ENCODE measurements at regions not wholly inside any gene's neighbourhood (a gene's known extent, or its start where the extent isn't known, plus 50 kb on each side); places are given as distances from the start of the nearest gene placed in this dataset.

DNA sequence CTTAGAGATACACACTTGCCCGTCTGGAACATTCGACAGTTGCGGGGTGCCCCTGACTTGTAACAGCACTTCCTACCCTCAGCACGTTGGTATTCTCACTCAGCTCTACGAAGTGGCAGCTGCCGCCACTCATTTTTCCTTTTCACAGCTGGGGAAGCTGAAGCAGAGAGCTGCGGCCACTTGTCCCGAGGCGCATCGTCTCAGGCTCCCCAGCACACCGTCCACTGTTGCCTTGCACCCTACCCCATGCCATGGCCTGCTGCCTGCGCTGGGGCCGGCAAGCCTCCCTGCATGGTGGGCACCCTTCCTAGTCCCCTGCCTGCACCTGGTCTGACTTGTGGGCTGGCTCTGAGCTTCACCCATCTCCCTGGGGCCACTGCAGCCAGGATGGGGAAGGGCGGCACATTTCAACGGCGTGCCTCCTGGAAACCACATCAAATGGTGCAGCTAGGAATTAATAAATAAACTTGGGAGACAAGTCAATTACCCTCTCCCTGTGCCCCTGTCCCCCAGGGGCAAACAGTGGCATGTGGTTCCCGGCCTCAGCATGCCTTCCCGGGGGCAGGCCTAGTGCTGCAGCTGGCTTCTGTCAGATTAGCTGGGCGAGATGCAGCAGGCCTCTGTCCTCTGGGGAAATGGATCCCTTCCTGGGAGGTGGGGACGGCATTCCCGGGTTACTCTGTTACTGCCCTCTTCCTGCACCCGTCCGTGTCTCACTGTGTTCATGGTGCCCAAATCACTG is 64.7 kb upstream of the HAAO start:
- no peak for TF ChIP-seq CTCF (IDR thresholded peaks at IDR 0.05)
- H3K27ac Mint-ChIP-seq (ENCODE audit: unreplicated experiment): no peak overlapping the region
- H3K27me3 Mint-ChIP-seq (ENCODE audit: low read depth): no peaks in the 10 kb centered on the region
- peaks cover 5% of the 10 kb centered on the region for H3K9me3 Mint-ChIP-seq (ENCODE audit: low read depth)
- no peak for DNase-seq (ENCODE audit: low spot score)
- H3K36me3 Mint-ChIP-seq (ENCODE audit: low read depth): peaks cover 4% of the 10 kb centered on the region
- no peak overlapping the region for H3K4me3 Mint-ChIP-seq (ENCODE audit: unreplicated experiment)
- peaks cover 22% of the 10 kb centered on the region for H3K4me1 Mint-ChIP-seq (ENCODE audit: low read depth)

DNA sequence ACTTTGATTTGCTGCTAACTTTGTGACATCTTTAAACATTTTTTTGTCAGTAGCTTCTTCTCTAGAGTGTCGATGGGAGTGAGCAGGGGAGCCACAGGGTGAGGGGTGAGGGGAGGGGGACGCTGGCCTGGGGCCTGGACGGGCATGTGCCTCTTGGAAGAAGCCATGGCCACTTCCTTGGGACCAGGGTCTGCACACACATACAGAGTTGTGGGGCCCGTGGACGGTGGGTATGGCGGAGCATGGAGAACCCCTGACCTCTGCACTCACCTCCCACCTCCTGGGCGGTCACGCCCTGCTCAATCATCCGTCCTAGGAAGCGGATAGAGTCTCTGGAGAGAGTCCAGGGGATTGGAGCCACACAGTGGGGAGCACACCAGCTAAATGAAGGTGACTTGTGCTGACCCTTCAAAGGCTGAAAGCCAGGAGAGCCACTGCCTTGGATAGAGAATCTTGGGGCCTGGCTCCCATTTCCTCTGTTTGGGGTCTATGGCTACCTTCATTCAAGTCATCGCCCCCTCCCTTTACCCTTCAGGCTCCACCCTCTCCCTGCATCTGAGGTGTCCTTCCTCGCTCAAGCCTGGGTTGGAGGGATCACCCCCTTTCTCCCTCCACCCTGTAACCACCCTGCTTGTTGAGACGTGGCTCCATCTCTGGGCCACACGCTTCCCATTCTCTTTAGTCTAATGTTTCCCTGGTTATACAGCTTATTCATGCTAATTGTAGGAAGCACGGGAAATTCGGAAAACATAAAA is 63.9 kb upstream of the HAAO start:
- Mint-ChIP-seq H3K27ac (ENCODE audit: unreplicated experiment) (no peak overlapping the region), H3K9me3 (ENCODE audit: low read depth) (peaks cover 5% of the 10 kb centered on the region), H3K4me3 (ENCODE audit: unreplicated experiment) (no peak overlapping the region), H3K27me3 (ENCODE audit: low read depth) (no peaks in the 10 kb centered on the region), H3K36me3 (ENCODE audit: low read depth) (peaks cover 4% of the 10 kb centered on the region), H3K4me1 (ENCODE audit: low read depth) (peaks cover 22% of the 10 kb centered on the region)
- DNase-seq (ENCODE audit: low spot score): no peak
- no peak for TF ChIP-seq CTCF (IDR thresholded peaks at IDR 0.05)

GRCh38 chr2:42855221-42855970 is 63.0 kb upstream of the HAAO start:
- Mint-ChIP-seq H3K27me3 (ENCODE audit: low read depth) (no peaks in the 10 kb centered on the region), H3K27ac (ENCODE audit: unreplicated experiment) (no peak overlapping the region), H3K9me3 (ENCODE audit: low read depth) (peaks cover 3% of the 10 kb centered on the region), H3K36me3 (ENCODE audit: low read depth) (peaks cover 4% of the 10 kb centered on the region), H3K4me3 (ENCODE audit: unreplicated experiment) (no peak overlapping the region), H3K4me1 (ENCODE audit: low read depth) (peaks cover 22% of the 10 kb centered on the region)
- no peak for TF ChIP-seq CTCF (IDR thresholded peaks at IDR 0.05)
- no peak for DNase-seq (ENCODE audit: low spot score)

- DNase-seq (ENCODE audit: low spot score): no peak
- H3K27ac Mint-ChIP-seq (ENCODE audit: unreplicated experiment): no peak overlapping the region
- peaks cover 3% of the 10 kb centered on the region for H3K9me3 Mint-ChIP-seq (ENCODE audit: low read depth)
- H3K4me3 Mint-ChIP-seq (ENCODE audit: unreplicated experiment): no peak overlapping the region
- H3K4me1 Mint-ChIP-seq (ENCODE audit: low read depth): peaks cover 16% of the 10 kb centered on the region
- peaks cover 4% of the 10 kb centered on the region for H3K36me3 Mint-ChIP-seq (ENCODE audit: low read depth)
- TF ChIP-seq CTCF (IDR thresholded peaks at IDR 0.05): no peak
- H3K27me3 Mint-ChIP-seq (ENCODE audit: low read depth): no peaks in the 10 kb centered on the region
These were observed 61.9 kb upstream of the HAAO start for GRCh38 chr2:42854207-42854818.
